ENCODE measurements at regions not wholly inside any gene's neighbourhood (a gene's known extent, or its start where the extent isn't known, plus 50 kb on each side); places are given as distances from the start of the nearest gene placed in this dataset.

DNA sequence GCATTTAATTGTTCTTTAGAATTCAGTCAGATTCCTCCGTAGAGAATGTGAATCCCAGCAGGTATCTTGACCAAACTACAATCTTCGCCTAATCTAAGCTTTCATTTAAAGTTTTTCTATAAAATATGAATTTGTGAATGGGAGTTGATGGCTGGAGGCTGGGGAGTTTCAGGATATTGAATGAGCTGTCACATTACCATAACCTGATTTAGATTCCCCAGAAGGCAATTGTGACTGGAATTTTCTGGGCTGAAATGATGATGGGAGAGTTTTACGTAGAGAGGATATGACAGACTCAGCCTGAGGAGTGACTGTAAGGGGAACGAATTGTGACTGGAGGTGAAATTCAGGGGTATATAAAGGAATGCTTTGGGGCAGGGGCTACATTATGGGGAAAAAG, 411.7 kb upstream of the FZD8 start:
- Mint-ChIP-seq H3K27me3 (ENCODE audit: low read depth, unreplicated experiment) (peaks cover 1% of the 10 kb centered on the region), H3K4me1 (ENCODE audit: low read depth, unreplicated experiment) (no peaks in the 10 kb centered on the region), H3K4me3 (ENCODE audit: unreplicated experiment) (no peak overlapping the region), H3K36me3 (ENCODE audit: low read depth, unreplicated experiment) (no peaks in the 10 kb centered on the region), H3K27ac (ENCODE audit: unreplicated experiment) (no peak overlapping the region), H3K9me3 (ENCODE audit: unreplicated experiment) (peaks cover 7% of the 10 kb centered on the region)
- H3K36me3 ChIP-seq (ENCODE audit: insufficient read depth, low read length), result no peaks in the 10 kb centered on the region
- H3K9me3 ChIP-seq (ENCODE audit: insufficient read depth, low read depth, low read length), result no peaks in the 10 kb centered on the region
- no peaks in the 10 kb centered on the region for H3K79me2 ChIP-seq (ENCODE audit: insufficient read depth, low read length)
- no peak overlapping the region for H3K4me3 ChIP-seq (ENCODE audit: insufficient read depth, low read depth, low read length)
- no peak overlapping the region for H3K4me2 ChIP-seq (ENCODE audit: low read length)
- H4K20me1 ChIP-seq (ENCODE audit: insufficient read depth, low read length), result no peaks in the 10 kb centered on the region
- H3K9ac ChIP-seq (ENCODE audit: low read length), result no peak overlapping the region
- H3K4me1 ChIP-seq (ENCODE audit: insufficient read depth, low read length), result no peaks in the 10 kb centered on the region
- no peak overlapping the region for H3K27ac ChIP-seq (ENCODE audit: low read depth, low read length)
- DNase-seq (ENCODE audit: low read depth), result no peak
- H3K27me3 ChIP-seq (ENCODE audit: insufficient read depth, low read length), result no peaks in the 10 kb centered on the region
- TF ChIP-seq EZH2 (IDR thresholded peaks at IDR 0.05; ENCODE audit: insufficient read depth, low read length), result no peak
- TF ChIP-seq, protein P1, sequence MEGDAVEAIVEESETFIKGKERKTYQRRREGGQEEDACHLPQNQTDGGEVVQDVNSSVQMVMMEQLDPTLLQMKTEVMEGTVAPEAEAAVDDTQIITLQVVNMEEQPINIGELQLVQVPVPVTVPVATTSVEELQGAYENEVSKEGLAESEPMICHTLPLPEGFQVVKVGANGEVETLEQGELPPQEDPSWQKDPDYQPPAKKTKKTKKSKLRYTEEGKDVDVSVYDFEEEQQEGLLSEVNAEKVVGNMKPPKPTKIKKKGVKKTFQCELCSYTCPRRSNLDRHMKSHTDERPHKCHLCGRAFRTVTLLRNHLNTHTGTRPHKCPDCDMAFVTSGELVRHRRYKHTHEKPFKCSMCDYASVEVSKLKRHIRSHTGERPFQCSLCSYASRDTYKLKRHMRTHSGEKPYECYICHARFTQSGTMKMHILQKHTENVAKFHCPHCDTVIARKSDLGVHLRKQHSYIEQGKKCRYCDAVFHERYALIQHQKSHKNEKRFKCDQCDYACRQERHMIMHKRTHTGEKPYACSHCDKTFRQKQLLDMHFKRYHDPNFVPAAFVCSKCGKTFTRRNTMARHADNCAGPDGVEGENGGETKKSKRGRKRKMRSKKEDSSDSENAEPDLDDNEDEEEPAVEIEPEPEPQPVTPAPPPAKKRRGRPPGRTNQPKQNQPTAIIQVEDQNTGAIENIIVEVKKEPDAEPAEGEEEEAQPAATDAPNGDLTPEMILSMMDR (IDR thresholded peaks at IDR 0.05; ENCODE audit: insufficient read depth, low read depth, low read length), result no peak
- H2AFZ ChIP-seq (ENCODE audit: low read depth, low read length), result no peak overlapping the region
- no peak for FAIRE-seq

DNA sequence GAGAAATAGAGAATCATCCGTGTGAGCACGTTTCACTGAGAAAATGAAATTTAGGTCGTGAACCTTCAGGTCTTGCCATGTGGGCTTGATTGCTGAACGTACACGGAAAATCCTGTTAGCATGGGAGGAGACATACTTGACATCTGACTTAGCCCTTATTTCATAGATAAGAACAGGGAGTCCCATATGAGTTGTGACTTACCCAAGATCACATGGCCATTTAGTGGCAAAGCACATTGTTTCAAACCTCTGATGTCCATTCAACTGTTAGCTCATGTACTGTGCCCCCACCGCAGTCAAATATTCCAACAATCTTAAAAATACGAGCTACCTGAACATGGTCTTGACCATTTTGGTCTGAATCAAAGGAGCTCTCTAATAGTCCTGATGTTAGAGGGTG, 411.2 kb upstream of the FZD8 start:
- Histone ChIP-seq H3K4me1 (ENCODE audit: insufficient read depth, low read length) (no peaks in the 10 kb centered on the region), H3K27ac (ENCODE audit: low read depth, low read length) (no peak overlapping the region), H2AFZ (ENCODE audit: low read depth, low read length) (no peak overlapping the region), H3K27me3 (ENCODE audit: insufficient read depth, low read length) (no peaks in the 10 kb centered on the region), H4K20me1 (ENCODE audit: insufficient read depth, low read length) (no peaks in the 10 kb centered on the region), H3K36me3 (ENCODE audit: insufficient read depth, low read length) (no peaks in the 10 kb centered on the region), H3K79me2 (ENCODE audit: insufficient read depth, low read length) (no peaks in the 10 kb centered on the region), H3K4me3 (ENCODE audit: insufficient read depth, low read depth, low read length) (no peak overlapping the region), H3K9me3 (ENCODE audit: insufficient read depth, low read depth, low read length) (no peaks in the 10 kb centered on the region), H3K4me2 (ENCODE audit: low read length) (no peak overlapping the region), H3K9ac (ENCODE audit: low read length) (no peak overlapping the region)
- Mint-ChIP-seq H3K9me3 (ENCODE audit: unreplicated experiment) (peaks cover 7% of the 10 kb centered on the region), H3K4me3 (ENCODE audit: unreplicated experiment) (no peak overlapping the region), H3K27ac (ENCODE audit: unreplicated experiment) (no peak overlapping the region), H3K27me3 (ENCODE audit: low read depth, unreplicated experiment) (peaks cover 1% of the 10 kb centered on the region), H3K36me3 (ENCODE audit: low read depth, unreplicated experiment) (no peaks in the 10 kb centered on the region), H3K4me1 (ENCODE audit: low read depth, unreplicated experiment) (no peaks in the 10 kb centered on the region)
- DNase-seq (ENCODE audit: low read depth) (no peak), FAIRE-seq (no peak)
- TF ChIP-seq EZH2 (IDR thresholded peaks at IDR 0.05; ENCODE audit: insufficient read depth, low read length), result no peak
- TF ChIP-seq, protein P1 (IDR thresholded peaks at IDR 0.05; ENCODE audit: insufficient read depth, low read depth, low read length), result no peak

DNA sequence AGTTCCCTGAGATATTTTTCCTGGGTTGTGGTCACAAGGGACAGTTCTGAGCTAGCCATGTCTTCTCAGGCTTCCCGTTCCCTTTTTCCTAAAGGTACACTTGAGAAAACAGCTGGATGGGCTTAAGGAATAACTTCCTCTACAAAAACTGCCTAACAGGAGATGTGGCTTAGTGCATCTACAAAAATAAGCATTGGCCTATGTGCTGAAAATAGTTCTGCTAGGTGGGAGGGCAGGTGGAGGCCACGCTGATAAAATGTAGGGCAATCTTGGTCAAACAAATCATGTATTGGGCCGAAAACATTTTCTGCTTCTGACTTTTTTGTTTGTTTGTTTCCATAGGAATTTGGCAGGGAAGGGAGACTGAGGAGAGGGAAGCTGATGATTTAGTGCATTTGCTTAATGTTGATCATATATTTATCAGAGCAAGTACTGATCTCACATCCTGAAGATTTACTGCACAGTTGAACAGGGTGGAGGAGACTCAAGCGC, 409.4 kb upstream of the FZD8 start:
- H3K9ac ChIP-seq (ENCODE audit: low read length), result no peak overlapping the region
- H3K27me3 ChIP-seq (ENCODE audit: insufficient read depth, low read length), result no peaks in the 10 kb centered on the region
- H3K27ac ChIP-seq (ENCODE audit: low read depth, low read length), result no peak overlapping the region
- no peak for FAIRE-seq
- H3K4me3 ChIP-seq (ENCODE audit: insufficient read depth, low read depth, low read length), result no peak overlapping the region
- no peak overlapping the region for H3K4me3 Mint-ChIP-seq (ENCODE audit: unreplicated experiment)
- no peak overlapping the region for H3K4me2 ChIP-seq (ENCODE audit: low read length)
- H3K79me2 ChIP-seq (ENCODE audit: insufficient read depth, low read length), result no peaks in the 10 kb centered on the region
- TF ChIP-seq, protein P1 (IDR thresholded peaks at IDR 0.05; ENCODE audit: insufficient read depth, low read depth, low read length), result no peak
- no peak for TF ChIP-seq EZH2 (IDR thresholded peaks at IDR 0.05; ENCODE audit: insufficient read depth, low read length)
- H3K4me1 ChIP-seq (ENCODE audit: insufficient read depth, low read length), result no peaks in the 10 kb centered on the region
- H3K36me3 Mint-ChIP-seq (ENCODE audit: low read depth, unreplicated experiment), result no peaks in the 10 kb centered on the region
- no peaks in the 10 kb centered on the region for H4K20me1 ChIP-seq (ENCODE audit: insufficient read depth, low read length)
- H3K9me3 ChIP-seq (ENCODE audit: insufficient read depth, low read depth, low read length), result no peaks in the 10 kb centered on the region
- H3K9me3 Mint-ChIP-seq (ENCODE audit: unreplicated experiment), result peaks cover 10% of the 10 kb centered on the region
- no peak for DNase-seq (ENCODE audit: low read depth)
- no peak overlapping the region for H3K27ac Mint-ChIP-seq (ENCODE audit: unreplicated experiment)
- no peaks in the 10 kb centered on the region for H3K4me1 Mint-ChIP-seq (ENCODE audit: low read depth, unreplicated experiment)
- no peak overlapping the region for H2AFZ ChIP-seq (ENCODE audit: low read depth, low read length)
- H3K36me3 ChIP-seq (ENCODE audit: insufficient read depth, low read length), result no peaks in the 10 kb centered on the region
- no peaks in the 10 kb centered on the region for H3K27me3 Mint-ChIP-seq (ENCODE audit: low read depth, unreplicated experiment)

All from astrocyte (in vitro differentiated cells and primary cell).